ENCODE measurements at regions not wholly inside any gene's neighbourhood (a gene's known extent, or its start where the extent isn't known, plus 50 kb on each side); places are given as distances from the start of the nearest gene placed in this dataset.

GRCh38 chr13:50255639-50256038 is 240.4 kb downstream of the KCNRG start:
- no peak for TF ChIP-seq CTCF (IDR thresholded peaks at IDR 0.05; ENCODE audit: insufficient read depth, low read length, poor library complexity, severe bottlenecking)
- TF ChIP-seq EZH2phosphoT487 (conservative IDR thresholded peaks at IDR 0.05; ENCODE audit: low read length): no peak

All from SU-DHL-6 (cell line).